Memory B cell (primary cell): ENCODE measurements at regions not wholly inside any gene's neighbourhood (a gene's known extent, or its start where the extent isn't known, plus 50 kb on each side); places are given as distances from the start of the nearest gene placed in this dataset.

Experiments
- ATAC-seq: fragments of 150-1000 bp; cut with Tn5 transposase; 2 replicates; pipeline ENCODE4 v1.10.0; 2021; ENCODE audit warnings: low read depth, mild to moderate bottlenecking, moderate library complexity
- DNase-seq, 2 donors: peaks; one replicate each; pipeline ENCODE4 v3.0.0; 2022; ENCODE audit warnings: low spot score in 2 of 2
- H3K27ac Mint-ChIP-seq: one replicate; pipeline ENCODE4 v1.8.0; 2022; ENCODE audit warnings: mild to moderate bottlenecking, moderate library complexity, mixed read lengths
- H3K27me3 Mint-ChIP-seq: one replicate; pipeline ENCODE4 v1.8.0; 2022; ENCODE audit warnings: mixed read lengths
- H3K36me3 Mint-ChIP-seq: one replicate; pipeline ENCODE4 v1.8.0; 2022; ENCODE audit warnings: mild to moderate bottlenecking, mixed read lengths
- H3K4me1 Mint-ChIP-seq: one replicate; pipeline ENCODE4 v1.8.0; 2022; ENCODE audit warnings: mixed read lengths
- H3K4me3 Mint-ChIP-seq: one replicate; pipeline ENCODE4 v1.8.0; 2022; ENCODE audit warnings: mild to moderate bottlenecking, moderate library complexity, mixed read lengths
- H3K9me3 Mint-ChIP-seq: one replicate; pipeline ENCODE4 v1.8.0; 2022; ENCODE audit warnings: mixed read lengths

DNA sequence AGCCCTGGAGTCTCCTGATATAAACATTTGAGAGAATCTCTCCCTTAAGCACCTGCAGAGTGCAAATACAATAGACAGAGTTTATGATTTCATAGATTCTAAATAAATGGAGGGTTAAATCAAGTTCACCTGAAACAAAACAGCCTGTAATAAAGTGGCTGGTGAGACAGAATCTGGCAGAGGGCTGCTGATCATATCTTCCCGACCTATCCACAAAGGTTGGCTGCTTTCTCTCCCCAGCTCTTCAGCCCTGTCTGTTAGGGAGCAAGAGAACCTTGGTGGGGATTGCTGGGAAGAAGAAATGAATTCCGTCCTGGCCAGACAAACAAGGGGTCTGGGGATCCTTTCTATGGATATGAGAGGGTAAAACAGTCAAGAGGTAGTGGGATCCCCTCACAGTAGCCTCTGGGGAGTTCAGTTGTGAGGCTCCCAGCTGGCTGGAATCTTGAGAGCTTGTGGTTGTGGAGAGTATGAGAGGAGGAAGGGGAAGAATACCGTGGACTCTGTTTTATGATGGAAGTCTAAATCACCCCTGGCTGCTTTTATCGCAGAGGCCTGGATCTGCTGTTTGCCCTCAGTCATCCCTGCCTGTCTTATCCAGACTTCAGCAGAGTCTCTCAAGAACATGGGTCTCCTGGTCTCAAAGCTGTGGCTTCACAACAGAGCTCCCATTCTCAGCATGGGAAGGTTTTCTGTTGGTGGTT, 451.3 kb downstream of the NTRK3 start:
- DNase-seq, result no peak
- Mint-ChIP-seq H3K4me3 (no peak overlapping the region), H3K27me3 (peaks cover 4% of the 10 kb centered on the region), H3K36me3 (no peaks in the 10 kb centered on the region), H3K27ac (no peak overlapping the region), H3K4me1 (no peaks in the 10 kb centered on the region), H3K9me3 (peaks cover 1% of the 10 kb centered on the region)
- no peak for ATAC-seq

DNA sequence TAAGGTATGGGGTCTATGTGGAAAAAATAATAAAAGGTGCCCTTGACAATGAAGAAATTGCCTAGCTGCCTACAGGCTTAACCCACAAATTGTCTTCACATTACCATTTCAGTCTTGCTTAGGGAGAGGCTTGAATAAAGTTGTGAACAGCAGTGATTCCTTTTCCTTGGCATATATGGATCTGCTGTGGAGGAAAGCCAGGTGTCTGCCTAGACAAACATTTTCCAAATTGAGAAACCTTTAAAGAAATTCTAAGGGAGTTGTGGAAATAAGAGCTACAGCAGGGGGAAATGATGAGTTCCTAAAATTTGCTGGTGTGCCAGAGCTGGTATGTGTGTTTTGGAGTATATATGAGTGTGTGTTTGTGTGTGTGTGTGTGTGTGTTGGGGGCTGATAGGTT, 452.1 kb downstream of the NTRK3 start:
- Mint-ChIP-seq H3K4me1 (no peaks in the 10 kb centered on the region), H3K9me3 (peaks cover 1% of the 10 kb centered on the region), H3K36me3 (no peaks in the 10 kb centered on the region), H3K27ac (no peak overlapping the region), H3K27me3 (peaks cover 4% of the 10 kb centered on the region), H3K4me3 (no peak overlapping the region)
- DNase-seq (no peak), ATAC-seq (no peak)

DNA sequence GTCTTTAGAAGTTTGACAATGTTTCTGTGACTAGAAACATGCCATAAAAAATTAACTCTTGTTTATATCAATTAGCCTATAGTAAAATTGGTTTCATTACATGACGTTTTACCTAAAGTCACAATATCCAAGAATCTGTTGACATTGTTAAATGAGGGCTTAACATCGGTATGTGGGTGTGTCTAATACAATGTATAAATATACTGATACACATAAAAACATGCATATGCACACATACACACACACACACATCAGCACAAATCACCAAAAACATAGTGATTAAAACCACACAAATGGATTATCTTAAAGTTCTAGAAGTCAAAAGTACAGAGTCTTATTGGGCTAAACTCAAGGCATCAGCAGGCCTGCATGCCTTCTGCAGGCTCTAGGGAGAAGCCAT, 456.7 kb downstream of the NTRK3 start:
- no peaks in the 10 kb centered on the region for H3K9me3 Mint-ChIP-seq
- no peak overlapping the region for H3K27ac Mint-ChIP-seq
- no peak overlapping the region for H3K4me3 Mint-ChIP-seq
- no peak for DNase-seq
- no peaks in the 10 kb centered on the region for H3K4me1 Mint-ChIP-seq
- peaks cover 4% of the 10 kb centered on the region for H3K27me3 Mint-ChIP-seq
- no peaks in the 10 kb centered on the region for H3K36me3 Mint-ChIP-seq
- no peak for ATAC-seq

DNA sequence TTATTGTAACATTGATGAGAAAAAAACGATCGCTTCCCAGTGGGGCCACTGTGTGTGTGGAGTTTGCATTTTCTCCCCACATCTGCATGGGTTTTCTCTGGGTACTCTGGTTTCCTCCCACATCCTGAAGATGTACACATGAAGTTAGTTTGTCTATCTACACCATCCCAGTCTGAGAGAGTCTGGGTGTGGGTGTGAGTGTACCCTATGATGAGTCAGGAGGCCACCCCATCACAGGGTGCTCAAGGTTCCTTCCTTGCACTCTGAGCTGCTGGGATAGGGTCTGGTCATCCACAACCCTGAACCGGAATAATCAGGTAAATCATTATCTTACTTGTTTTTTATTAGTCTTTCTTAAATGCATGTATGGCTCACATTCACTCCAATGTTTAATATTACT, 457.1 kb downstream of the NTRK3 start:
- Mint-ChIP-seq H3K9me3 (no peaks in the 10 kb centered on the region), H3K4me1 (no peaks in the 10 kb centered on the region), H3K36me3 (no peaks in the 10 kb centered on the region), H3K4me3 (no peak overlapping the region), H3K27ac (no peak overlapping the region), H3K27me3 (peaks cover 1% of the 10 kb centered on the region)
- ATAC-seq (no peak), DNase-seq (no peak)

DNA sequence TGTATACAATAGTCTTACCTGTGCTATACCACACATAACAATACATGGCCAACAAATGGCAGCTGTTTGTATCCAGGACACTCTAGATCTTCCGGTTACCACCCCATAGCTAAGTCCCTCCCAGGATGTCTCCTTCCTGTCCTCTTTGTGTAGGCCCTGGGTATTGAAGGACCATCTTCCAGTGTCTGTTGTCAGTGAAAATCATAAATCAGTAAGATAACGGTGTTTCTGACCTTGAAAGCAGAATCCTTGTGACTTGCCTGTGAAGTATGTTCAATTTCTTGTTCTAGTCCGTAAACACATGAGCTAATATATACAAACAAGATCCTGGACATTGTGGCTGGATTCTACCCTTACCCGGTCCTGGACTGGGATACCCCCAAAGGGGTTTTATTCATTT, 462.8 kb downstream of the NTRK3 start:
- H3K9me3 Mint-ChIP-seq, result no peaks in the 10 kb centered on the region
- ATAC-seq (no peak), DNase-seq (no peak)
- no peak overlapping the region for H3K27ac Mint-ChIP-seq
- H3K36me3 Mint-ChIP-seq, result no peaks in the 10 kb centered on the region
- H3K4me3 Mint-ChIP-seq, result no peak overlapping the region
- no peaks in the 10 kb centered on the region for H3K4me1 Mint-ChIP-seq
- no peaks in the 10 kb centered on the region for H3K27me3 Mint-ChIP-seq

DNA sequence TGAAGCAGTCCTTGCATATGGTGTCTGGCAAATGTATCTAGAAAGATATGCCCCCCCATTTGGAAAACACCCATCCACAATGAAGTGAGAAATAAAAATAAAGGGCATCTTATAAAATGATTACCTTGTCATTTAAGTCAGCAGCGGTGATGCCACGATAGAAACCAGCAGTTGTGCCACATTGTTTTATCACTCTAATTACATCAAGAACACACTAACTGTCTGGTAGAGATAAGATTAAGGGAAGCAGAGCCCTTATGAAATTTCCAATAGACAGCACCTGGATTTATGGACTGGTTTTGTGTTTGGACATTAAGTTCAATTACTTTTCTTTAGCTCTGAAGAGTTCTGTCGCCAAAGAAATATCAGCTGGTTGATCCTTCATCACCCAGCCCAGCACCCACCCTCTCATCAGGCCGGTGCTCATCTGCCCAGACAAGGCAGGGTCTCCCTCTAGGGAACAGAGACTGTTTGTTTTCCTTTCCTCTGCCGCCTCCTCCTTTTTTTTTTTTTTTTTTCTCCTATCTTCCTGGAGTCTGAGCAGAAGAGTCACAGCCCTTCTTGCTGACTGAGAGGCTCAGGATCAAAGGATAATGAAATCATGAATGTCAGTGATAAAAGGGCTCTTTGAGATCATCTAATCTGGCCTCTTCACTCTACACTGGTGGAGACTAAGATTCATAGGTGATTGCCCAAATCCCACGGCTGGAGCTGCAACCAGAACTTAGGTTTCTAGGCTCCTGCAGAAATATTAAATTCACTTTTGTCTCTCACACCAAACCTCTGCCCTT, 464.1 kb downstream of the NTRK3 start:
- H3K27ac Mint-ChIP-seq, result no peak overlapping the region
- no peak for ATAC-seq
- DNase-seq, result no peak
- H3K4me1 Mint-ChIP-seq, result no peaks in the 10 kb centered on the region
- no peaks in the 10 kb centered on the region for H3K36me3 Mint-ChIP-seq
- no peak overlapping the region for H3K4me3 Mint-ChIP-seq
- H3K27me3 Mint-ChIP-seq, result no peaks in the 10 kb centered on the region
- H3K9me3 Mint-ChIP-seq, result no peaks in the 10 kb centered on the region

DNA sequence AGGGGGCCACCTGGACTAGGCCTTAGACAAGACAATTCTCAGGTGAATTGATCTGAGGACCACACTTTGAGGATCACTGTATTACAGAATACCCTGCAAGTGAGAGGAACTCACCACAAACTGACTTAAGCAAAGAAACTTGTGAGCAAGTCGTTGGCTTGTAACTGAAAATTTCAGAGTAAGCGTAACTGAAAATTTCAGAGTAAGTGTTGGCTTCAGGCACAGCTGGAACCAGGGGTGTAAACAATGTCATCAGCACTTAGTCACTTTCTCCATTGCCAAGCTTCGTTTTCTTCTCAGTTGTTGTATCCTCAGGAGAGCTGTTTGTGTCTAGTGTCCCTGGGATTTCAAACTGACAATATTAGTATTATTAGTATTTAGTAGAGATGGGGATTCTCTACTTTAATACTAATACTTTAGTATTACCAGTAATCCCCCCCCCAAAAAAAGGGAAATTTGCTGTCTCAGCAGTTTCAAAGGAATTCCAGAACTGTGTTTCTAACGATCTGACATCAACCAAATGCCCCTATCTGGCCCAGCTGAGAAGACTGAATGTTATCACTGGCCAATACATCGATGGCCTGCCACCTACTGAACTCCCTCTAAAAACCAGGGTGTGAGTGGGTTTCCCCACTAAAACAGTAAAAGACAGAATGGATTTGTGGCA, 474.4 kb downstream of the NTRK3 start:
- Mint-ChIP-seq H3K36me3 (no peaks in the 10 kb centered on the region), H3K27me3 (peaks cover 2% of the 10 kb centered on the region), H3K4me1 (no peaks in the 10 kb centered on the region), H3K9me3 (peaks cover 2% of the 10 kb centered on the region), H3K27ac (no peak overlapping the region), H3K4me3 (no peak overlapping the region)
- DNase-seq, result no peak
- ATAC-seq, result no peak

DNA sequence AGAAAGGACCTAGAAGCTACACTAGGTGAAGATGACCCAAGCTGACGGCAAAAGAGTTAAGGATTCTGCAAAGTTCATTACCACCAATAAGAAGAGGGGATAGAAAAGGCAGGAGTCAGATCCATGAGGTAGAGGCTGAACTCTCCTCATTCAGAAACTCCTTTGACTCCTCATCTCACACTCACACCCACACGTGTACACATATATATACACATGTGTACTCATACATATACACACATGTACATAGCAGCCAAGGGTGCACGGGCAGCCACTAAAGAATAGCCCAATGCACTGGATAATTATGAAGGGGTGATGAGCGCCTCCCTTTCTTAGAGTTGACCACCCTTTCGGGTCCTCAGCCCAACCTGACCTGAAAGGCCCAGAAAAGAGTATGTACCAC, 476.8 kb downstream of the NTRK3 start:
- Mint-ChIP-seq H3K9me3 (peaks cover 2% of the 10 kb centered on the region), H3K27me3 (peaks cover 2% of the 10 kb centered on the region), H3K4me3 (no peak overlapping the region), H3K4me1 (no peaks in the 10 kb centered on the region), H3K36me3 (no peaks in the 10 kb centered on the region), H3K27ac (no peak overlapping the region)
- no peak for DNase-seq
- ATAC-seq, result no peak

DNA sequence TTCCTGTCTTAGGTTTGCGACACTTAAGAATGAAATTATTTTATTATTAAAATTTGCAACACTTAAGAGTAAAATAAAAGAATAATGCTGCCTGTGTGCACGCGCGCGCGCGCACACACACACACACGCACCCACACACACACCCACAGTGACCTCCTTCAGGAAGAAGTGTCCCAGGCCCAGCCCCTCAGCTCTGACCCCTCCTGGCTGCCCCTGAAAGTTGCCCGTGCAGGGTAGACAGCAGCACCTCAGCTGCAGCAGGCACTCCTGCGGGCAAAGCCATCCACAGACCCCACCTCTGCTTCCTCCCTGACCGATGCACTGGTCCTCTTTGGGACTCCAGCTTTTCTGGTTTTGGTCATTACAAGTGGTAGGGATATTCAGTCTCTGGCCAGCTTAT, 478.2 kb downstream of the NTRK3 start:
- Mint-ChIP-seq H3K27me3 (peaks cover 2% of the 10 kb centered on the region), H3K9me3 (peaks cover 2% of the 10 kb centered on the region), H3K36me3 (no peaks in the 10 kb centered on the region), H3K27ac (no peak overlapping the region), H3K4me1 (no peaks in the 10 kb centered on the region), H3K4me3 (no peak overlapping the region)
- ATAC-seq (no peak), DNase-seq (no peak)

DNA sequence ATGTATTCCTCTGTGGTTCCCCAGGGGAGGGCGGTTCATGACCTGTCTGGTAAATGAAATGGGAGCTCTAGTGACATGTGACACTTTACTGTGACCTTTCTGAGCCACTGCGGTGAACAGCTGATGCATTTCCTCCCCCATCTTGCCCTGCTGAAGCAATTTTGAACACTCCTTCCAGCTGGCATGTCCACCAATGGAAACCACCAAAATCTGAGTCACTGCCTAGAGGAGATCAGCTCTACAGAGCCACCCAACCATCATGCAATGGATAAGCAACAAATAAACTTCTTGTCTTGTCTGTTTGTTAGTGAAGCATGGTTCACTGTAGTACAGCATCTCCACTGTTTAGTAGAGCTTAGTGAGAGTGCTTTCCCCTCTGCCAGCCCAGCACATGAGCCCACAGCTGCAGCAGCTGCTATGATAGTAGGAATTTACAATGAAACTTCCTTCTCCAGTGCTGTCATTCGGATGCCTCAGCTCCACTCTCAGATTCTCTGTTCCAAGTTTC, 479.4 kb downstream of the NTRK3 start:
- peaks cover 2% of the 10 kb centered on the region for H3K27me3 Mint-ChIP-seq
- peaks cover 2% of the 10 kb centered on the region for H3K9me3 Mint-ChIP-seq
- ATAC-seq (no peak), DNase-seq (no peak)
- no peaks in the 10 kb centered on the region for H3K36me3 Mint-ChIP-seq
- H3K4me3 Mint-ChIP-seq, result no peak overlapping the region
- H3K4me1 Mint-ChIP-seq, result no peaks in the 10 kb centered on the region
- H3K27ac Mint-ChIP-seq, result no peak overlapping the region

DNA sequence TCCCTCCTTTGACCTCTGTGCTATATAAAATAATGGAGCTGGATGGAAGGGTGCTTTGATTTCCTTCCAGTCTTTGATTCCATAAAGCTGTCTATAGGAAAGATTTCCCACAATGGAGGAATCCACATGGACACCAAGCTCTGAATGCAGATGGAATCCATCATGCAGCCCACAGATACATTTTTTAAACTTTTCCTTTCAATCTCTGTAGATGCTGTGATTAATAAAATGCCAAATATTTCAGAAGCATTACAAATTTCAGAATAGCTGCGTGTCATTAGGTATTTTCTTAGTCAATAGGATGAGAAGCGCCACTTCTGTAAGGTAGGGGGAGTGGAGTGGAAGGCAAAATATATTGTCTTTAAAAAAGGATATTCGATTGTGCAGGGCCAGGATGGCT, 489.0 kb downstream of the NTRK3 start:
- Mint-ChIP-seq H3K9me3 (peaks cover 11% of the 10 kb centered on the region), H3K4me1 (peaks cover 7% of the 10 kb centered on the region), H3K4me3 (no peak overlapping the region), H3K27me3 (peaks cover 10% of the 10 kb centered on the region), H3K36me3 (peaks cover 4% of the 10 kb centered on the region), H3K27ac (no peak overlapping the region)
- DNase-seq, result no peak
- ATAC-seq, result no peak

DNA sequence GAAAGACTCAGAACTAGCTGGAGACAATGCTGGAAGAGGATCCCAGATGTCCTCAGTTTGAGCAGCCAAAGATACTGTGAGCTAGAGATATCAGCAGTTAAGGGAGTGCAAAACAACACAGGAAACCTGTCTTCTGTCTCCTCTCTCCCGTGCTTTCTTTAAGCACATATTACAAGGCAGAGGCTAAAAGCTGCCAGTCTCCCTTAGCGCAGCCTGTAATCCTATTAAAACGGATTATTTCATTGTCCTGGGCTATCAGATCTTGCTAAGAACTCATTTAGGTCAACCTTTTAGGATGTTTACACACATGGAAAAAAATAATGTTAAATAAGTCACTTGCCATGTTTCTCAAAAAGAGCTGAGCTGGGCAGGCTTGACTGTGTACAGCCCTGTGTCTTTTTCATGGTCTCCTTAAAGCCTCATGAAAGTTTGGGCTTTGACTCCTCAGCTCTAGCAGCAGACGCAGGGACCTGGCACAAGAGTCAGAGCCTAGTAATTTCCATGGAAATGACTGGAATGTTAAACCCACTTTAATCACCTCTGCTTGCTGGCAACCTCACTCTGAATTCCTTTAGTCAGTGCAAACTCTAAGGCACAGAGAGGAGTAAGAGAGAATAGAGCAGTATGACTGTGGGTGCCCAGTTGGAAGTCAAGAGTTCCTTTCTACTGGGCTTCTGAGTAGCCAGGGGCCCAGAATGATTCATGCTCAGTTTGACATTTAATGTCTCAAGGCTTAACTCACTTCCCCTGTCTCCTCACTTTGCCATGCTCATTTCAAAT, 491.9 kb downstream of the NTRK3 start:
- ATAC-seq, result no peak
- Mint-ChIP-seq H3K4me1 (peaks cover 19% of the 10 kb centered on the region), H3K9me3 (peaks cover 9% of the 10 kb centered on the region), H3K4me3 (no peak overlapping the region), H3K27me3 (peaks cover 10% of the 10 kb centered on the region), H3K36me3 (peaks cover 6% of the 10 kb centered on the region), H3K27ac (no peak overlapping the region)
- no peak for DNase-seq

DNA sequence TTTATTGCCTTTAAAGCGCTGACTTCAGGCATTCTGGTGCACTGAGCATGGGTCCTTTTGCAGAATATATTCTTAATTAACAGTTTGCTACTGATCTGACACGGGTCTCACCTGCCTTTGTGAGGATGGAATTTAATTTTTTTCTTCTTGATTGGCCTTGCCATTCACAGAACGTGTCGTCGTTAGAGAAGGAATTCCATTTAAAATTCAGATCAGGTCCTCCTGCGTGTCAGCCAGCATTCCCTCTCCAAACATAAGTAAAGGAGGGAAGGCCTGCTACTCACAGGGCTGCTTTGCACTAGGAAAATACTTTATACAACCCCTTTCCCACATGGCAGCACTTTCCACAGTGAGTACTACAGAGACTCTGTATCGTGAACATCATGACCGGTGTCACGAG, 492.7 kb downstream of the NTRK3 start:
- H3K9me3 Mint-ChIP-seq, result peaks cover 6% of the 10 kb centered on the region
- peaks cover 6% of the 10 kb centered on the region for H3K36me3 Mint-ChIP-seq
- no peak for DNase-seq
- peaks cover 10% of the 10 kb centered on the region for H3K27me3 Mint-ChIP-seq
- ATAC-seq, result no peak
- no peak overlapping the region for H3K27ac Mint-ChIP-seq
- no peak overlapping the region for H3K4me3 Mint-ChIP-seq
- H3K4me1 Mint-ChIP-seq, result peaks cover 19% of the 10 kb centered on the region
